ENCODE measurements at regions not wholly inside any gene's neighbourhood (a gene's known extent, or its start where the extent isn't known, plus 50 kb on each side); places are given as distances from the start of the nearest gene placed in this dataset.

DNA sequence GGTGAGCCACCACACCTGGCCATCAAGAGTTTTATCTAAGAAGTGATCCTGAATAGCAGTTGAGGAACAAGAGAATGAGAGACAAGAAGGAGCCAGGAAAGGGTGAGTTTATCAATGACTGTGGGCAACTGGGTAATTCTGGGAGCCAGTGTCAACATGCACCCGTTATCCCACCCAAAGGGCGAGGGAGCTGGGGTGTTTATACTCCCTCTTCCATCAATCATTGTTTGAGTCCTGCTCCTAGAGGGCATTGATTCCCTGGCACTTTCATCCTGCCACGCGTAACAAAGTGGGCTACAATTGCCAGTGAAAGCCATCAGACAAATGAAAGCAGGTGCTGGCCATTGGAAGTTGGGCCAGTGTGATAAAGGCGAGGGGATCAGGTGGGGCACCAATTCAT, 136.3 kb downstream of the SUDS3 start:
- Histone ChIP-seq H3K4me3 (ENCODE audit: extremely low read depth in 1 of 4, insufficient read depth in 2 of 4, low read depth in 3 of 4, low read length in 4 of 4) (no peak overlapping the region), H3K36me3 (ENCODE audit: control insufficient read depth in 2 of 4, insufficient read depth in 4 of 4, low read length in 3 of 4) (no peaks in the 10 kb centered on the region), H3K4me2 (ENCODE audit: insufficient read depth in 1 of 2, low read depth in 2 of 2, low read length in 2 of 2) (no peak overlapping the region), H3K79me1 (ENCODE audit: low read depth, low read length) (no peaks in the 10 kb centered on the region), H2BK15ac (ENCODE audit: low read length) (no peak overlapping the region), H2AK5ac (ENCODE audit: low read depth, low read length) (no peak overlapping the region), H4K5ac (ENCODE audit: insufficient read length, low read depth, low read length) (no peak overlapping the region), H3K18ac (ENCODE audit: extremely low read depth, low read length) (no peak overlapping the region), H4K91ac (replicated peaks; ENCODE audit: insufficient read length, low read length) (no peak overlapping the region), H3K23ac (ENCODE audit: insufficient read length) (no peak overlapping the region), H3K14ac (ENCODE audit: insufficient read length) (no peak overlapping the region), H4K8ac (ENCODE audit: extremely low read depth, insufficient read depth, low read length) (no peak overlapping the region), H2BK12ac (ENCODE audit: low read depth, low read length) (no peak overlapping the region), H3K4me1 (replicated peaks in 1 of 4; ENCODE audit: control insufficient read depth in 3 of 4, insufficient read depth in 4 of 4, low read length in 3 of 4) (no peaks in the 10 kb centered on the region), H3K27me3 (replicated peaks in 1 of 4; ENCODE audit: control insufficient read depth in 3 of 4, extremely low read depth in 1 of 4, insufficient read depth in 3 of 4, low read length in 3 of 4) (no peaks in the 10 kb centered on the region), H3K79me2 (ENCODE audit: control insufficient read depth in 1 of 2, insufficient read depth in 2 of 2, low read length in 2 of 2) (no peaks in the 10 kb centered on the region), H3K27ac (ENCODE audit: low read depth, low read length) (no peak overlapping the region), H3K9ac (replicated peaks in 1 of 4; ENCODE audit: extremely low read depth in 1 of 4, low read depth in 3 of 4, low read length in 3 of 4) (no peak overlapping the region), H2BK120ac (replicated peaks; ENCODE audit: low read depth, low read length) (no peak overlapping the region), H3K4ac (replicated peaks; ENCODE audit: insufficient read length, low read depth, low read length) (no peak overlapping the region), H2AFZ (ENCODE audit: low read length) (no peak overlapping the region), H3K23me2 (ENCODE audit: low read depth, low read length) (no peaks in the 10 kb centered on the region), H2BK5ac (ENCODE audit: low read depth, low read length) (no peak overlapping the region), H3K56ac (replicated peaks; ENCODE audit: insufficient read length, low read depth, low read length) (no peak overlapping the region), H3K9me3 (ENCODE audit: insufficient read depth in 2 of 2, low read depth in 1 of 2, low read length in 1 of 2) (no peaks in the 10 kb centered on the region; a peak in 1 of 4 replicates), H4K20me1 (replicated peaks in 1 of 2; ENCODE audit: control insufficient read depth in 1 of 2, insufficient read depth in 2 of 2, low read length in 2 of 2) (no peaks in the 10 kb centered on the region), H2BK20ac (ENCODE audit: low read length) (no peak overlapping the region)
- DNase-seq (ENCODE audit: low read depth in 1 of 2, low spot score in 2 of 2) (no peak), FAIRE-seq (no peak)
- POLR2A ChIA-PET (ENCODE audit: partially characterized antibody): no interaction called here
- CTCF ChIA-PET (ENCODE audit: partially characterized antibody): interaction anchor here (1.1 to 1.5 kb wide), 4 partner anchors 11 to 78 kb away, joined by 3 read pairs; no protein-coding TSS in a partner anchor
- 92% methylated on average over 5 of the region's 5 CpGs; no CpG with 5 or more reads in 1 of the 2 experiments for WGBS, 2 experiments (ENCODE audit: extremely low coverage in 1 of 2, insufficient coverage in 1 of 2, insufficient read length in 1 of 2, insufficient replicate concordance in 2 of 2, low coverage in 1 of 2, low lambda C conversion rate in 2 of 2, missing lambda C conversion rate in 1 of 2)
- TF ChIP-seq TAF7 (optimal IDR thresholded peaks at IDR 0.05; ENCODE audit: borderline replicate concordance, low read depth, low read length) (no peak), TBP (IDR thresholded peaks at IDR 0.05; ENCODE audit: low read depth, low read length) (no peak), YY1 (IDR thresholded peaks at IDR 0.05; ENCODE audit: low read depth, low read length) (no peak), SUZ12 (IDR thresholded peaks at IDR 0.05; ENCODE audit: low read length) (no peak), CBX8 (IDR thresholded peaks at IDR 0.05; ENCODE audit: borderline replicate concordance, low read depth, low read length) (no peak), CEBPB (IDR thresholded peaks at IDR 0.05; ENCODE audit: low read depth, low read length) (no peak), HDAC2 (IDR thresholded peaks at IDR 0.05; ENCODE audit: borderline replicate concordance in 1 of 2, low read depth in 2 of 2, low read length in 2 of 2) (no peak), CHD2 (IDR thresholded peaks at IDR 0.05; ENCODE audit: low read length) (no peak), SIRT6 (IDR thresholded peaks at IDR 0.05; ENCODE audit: low read length) (no peak), SP1 (IDR thresholded peaks at IDR 0.05; ENCODE audit: low read depth, low read length) (no peak), NRF1 (IDR thresholded peaks at IDR 0.05; ENCODE audit: low read depth, low read length) (no peak), POLR2AphosphoS5 (IDR thresholded peaks at IDR 0.05; ENCODE audit: low read depth, low read length) (no peak), PHF8 (conservative IDR thresholded peaks at IDR 0.05; ENCODE audit: low read depth, low read length) (no peak), EP300 (IDR thresholded peaks at IDR 0.05; ENCODE audit: borderline replicate concordance in 1 of 2, low read depth in 2 of 2, low read length in 2 of 2) (no peak)
- TF ChIP-seq, protein P1, sequence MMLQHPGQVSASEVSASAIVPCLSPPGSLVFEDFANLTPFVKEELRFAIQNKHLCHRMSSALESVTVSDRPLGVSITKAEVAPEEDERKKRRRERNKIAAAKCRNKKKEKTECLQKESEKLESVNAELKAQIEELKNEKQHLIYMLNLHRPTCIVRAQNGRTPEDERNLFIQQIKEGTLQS (IDR thresholded peaks at IDR 0.05; ENCODE audit: insufficient read depth, low read depth, low read length): no peak
